ENCODE measurements at regions not wholly inside any gene's neighbourhood (a gene's known extent, or its start where the extent isn't known, plus 50 kb on each side); places are given as distances from the start of the nearest gene placed in this dataset.

- TF ChIP-seq CTCF (IDR thresholded peaks at IDR 0.05 in 4 of 5, conservative IDR thresholded peaks at IDR 0.05 in 1 of 5) (no peak), POLR2A (IDR thresholded peaks at IDR 0.05) (no peak)
These were observed 1741.5 kb downstream of the PCDH9 start for GRCh38 chr13:65488606-65489005.

Data from gastrocnemius medialis (tissue), 4 donors.